ENCODE measurements at regions not wholly inside any gene's neighbourhood (a gene's known extent, or its start where the extent isn't known, plus 50 kb on each side); places are given as distances from the start of the nearest gene placed in this dataset.

DNA sequence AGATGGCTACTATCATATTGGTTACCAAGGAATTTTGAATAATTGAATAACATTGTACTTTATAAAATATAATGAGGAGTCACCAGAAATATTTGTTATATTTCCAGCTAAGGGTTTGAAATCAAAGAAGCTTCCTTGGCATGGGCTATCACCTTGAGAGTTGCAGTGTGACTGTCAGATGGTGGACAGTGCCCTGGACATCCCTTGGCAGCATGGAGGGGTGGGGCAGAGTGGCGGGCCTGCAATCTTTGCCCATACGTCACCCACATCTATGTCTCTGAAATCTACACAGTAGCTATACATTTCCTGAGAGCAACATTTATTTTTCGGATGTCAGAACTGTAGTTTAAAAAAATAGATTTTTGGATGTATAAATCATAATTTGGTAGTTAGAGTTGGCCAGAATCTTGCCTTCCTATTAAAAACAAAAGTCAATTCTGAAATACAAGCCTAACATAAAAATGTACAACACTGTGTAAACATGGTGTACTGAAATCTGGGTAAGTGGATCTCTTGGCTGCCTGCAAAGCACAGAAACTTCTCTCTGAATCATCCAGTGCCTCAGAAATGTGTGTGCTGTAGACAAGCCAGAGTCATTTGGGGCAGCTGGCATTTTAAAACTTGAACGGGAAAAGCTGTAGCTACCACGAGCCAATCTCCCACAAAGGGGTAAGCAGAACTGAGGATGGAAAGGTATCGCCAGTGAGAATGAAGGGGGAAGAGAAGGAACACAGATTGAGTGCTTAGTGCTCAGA is 124.2 kb upstream of the ARHGAP28 start:
- Mint-ChIP-seq H3K9me3 (peaks cover 34% of the 10 kb centered on the region), H3K36me3 (ENCODE audit: low read depth) (no peaks in the 10 kb centered on the region), H3K4me1 (ENCODE audit: low read depth) (no peaks in the 10 kb centered on the region; the same call in 1 of the 2 replicates), H3K4me3 (no peak overlapping the region), H3K27me3 (ENCODE audit: insufficient read depth) (peaks cover 1% of the 10 kb centered on the region; the same call in 1 of the 2 replicates), H3K27ac (no peak overlapping the region; the same call in 1 of the 2 replicates)
- no peak for DNase-seq
- no peak for TF ChIP-seq CTCF (IDR thresholded peaks at IDR 0.05)

DNA sequence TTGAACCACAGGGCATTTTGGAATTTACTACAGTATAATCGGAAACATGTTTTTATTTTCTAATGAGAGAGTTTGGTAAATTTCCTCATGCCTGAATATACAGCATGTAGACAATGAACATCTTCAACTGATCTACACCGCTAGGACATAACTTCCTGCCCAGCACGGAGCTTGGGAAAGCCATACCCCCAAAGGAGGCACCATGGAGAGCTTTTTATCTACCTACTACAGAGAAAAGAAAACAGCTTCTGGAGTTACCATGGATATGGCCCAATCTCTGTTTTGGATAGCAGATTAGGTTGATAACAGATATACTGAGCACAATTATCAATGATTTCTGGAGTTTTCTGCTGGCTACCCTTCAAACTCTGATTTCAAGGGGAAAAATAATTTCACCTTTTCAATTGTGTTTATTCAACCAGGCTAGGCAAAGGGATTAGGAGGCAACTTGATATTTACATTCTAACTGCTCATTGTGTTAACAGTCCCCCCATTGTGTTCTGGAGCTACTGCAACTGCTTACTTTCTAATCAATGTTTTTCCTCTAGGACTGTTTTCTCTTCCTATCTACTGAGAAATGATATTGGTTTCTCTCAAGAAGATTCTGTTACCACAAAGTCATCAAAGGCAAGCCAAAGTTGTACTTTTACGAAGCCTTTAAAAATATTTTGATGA is 123.0 kb upstream of the ARHGAP28 start:
- Mint-ChIP-seq H3K27ac (no peak overlapping the region), H3K36me3 (ENCODE audit: low read depth) (no peaks in the 10 kb centered on the region), H3K9me3 (peaks cover 47% of the 10 kb centered on the region), H3K4me1 (ENCODE audit: low read depth) (no peaks in the 10 kb centered on the region; the same call in 1 of the 2 replicates), H3K4me3 (no peak overlapping the region), H3K27me3 (ENCODE audit: insufficient read depth) (peaks cover 1% of the 10 kb centered on the region; the same call in 1 of the 2 replicates)
- no peak for DNase-seq
- no peak for TF ChIP-seq CTCF (IDR thresholded peaks at IDR 0.05)

- Mint-ChIP-seq H3K9me3 (peaks cover 55% of the 10 kb centered on the region), H3K27me3 (ENCODE audit: insufficient read depth) (peaks cover under 1% of the 10 kb centered on the region; the same call in 1 of the 2 replicates), H3K4me3 (no peak overlapping the region), H3K27ac (no peak overlapping the region), H3K4me1 (ENCODE audit: low read depth) (no peaks in the 10 kb centered on the region; the same call in 1 of the 2 replicates), H3K36me3 (ENCODE audit: low read depth) (no peaks in the 10 kb centered on the region)
- no peak for TF ChIP-seq CTCF (IDR thresholded peaks at IDR 0.05)
- no peak for DNase-seq
Observed at GRCh38 chr18:6607343-6607742, 122.2 kb upstream of the ARHGAP28 start.

- no peak overlapping the region for H3K27ac Mint-ChIP-seq
Observed at GRCh38 chr18:6609666-6610264, 119.8 kb upstream of the ARHGAP28 start.

More at GRCh38 chr18:6609666-6610264, 119.8 kb upstream of the ARHGAP28 start:
- no peak for TF ChIP-seq CTCF (IDR thresholded peaks at IDR 0.05)
- DNase-seq = no peak
- H3K4me3 Mint-ChIP-seq = no peak overlapping the region
- H3K27me3 Mint-ChIP-seq (ENCODE audit: insufficient read depth) = no peaks in the 10 kb centered on the region; the same call in 1 of the 2 replicates
- H3K36me3 Mint-ChIP-seq (ENCODE audit: low read depth) = no peaks in the 10 kb centered on the region
- H3K4me1 Mint-ChIP-seq (ENCODE audit: low read depth) = no peaks in the 10 kb centered on the region; the same call in 1 of the 2 replicates
- H3K9me3 Mint-ChIP-seq = peaks cover 57% of the 10 kb centered on the region
